GM18517 (cell line): ENCODE measurements at regions not wholly inside any gene's neighbourhood (a gene's known extent, or its start where the extent isn't known, plus 50 kb on each side); places are given as distances from the start of the nearest gene placed in this dataset.

Experiments
- ATAC-seq: cut with Tn5 transposase; IDR thresholded peaks from one replicate; pipeline ENCODE4 v1.9.1; 2021; ENCODE audit warnings: mild to moderate bottlenecking, moderate library complexity; ENCODE audit not compliant: unreplicated experiment

DNA sequence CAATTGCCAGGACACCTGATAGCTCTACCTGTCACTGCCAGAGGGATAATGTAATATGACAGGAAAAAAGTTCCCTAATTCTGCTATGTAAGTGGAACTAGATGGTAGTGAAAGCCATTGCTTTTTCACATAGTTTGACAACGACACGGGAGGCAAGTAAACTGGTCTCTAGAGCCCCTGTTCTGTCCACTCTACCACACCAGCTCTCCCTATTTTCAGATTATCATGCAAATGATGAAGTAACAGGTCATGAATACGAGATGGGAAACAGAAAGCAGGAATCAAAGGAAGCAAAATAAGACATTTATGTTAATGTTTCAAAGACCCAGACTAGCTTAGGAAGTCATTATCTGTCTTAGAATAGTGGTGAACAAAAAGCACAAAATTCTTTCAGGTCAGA is 56.2 kb downstream of the TAF11L14 start:
- no peak for ATAC-seq

DNA sequence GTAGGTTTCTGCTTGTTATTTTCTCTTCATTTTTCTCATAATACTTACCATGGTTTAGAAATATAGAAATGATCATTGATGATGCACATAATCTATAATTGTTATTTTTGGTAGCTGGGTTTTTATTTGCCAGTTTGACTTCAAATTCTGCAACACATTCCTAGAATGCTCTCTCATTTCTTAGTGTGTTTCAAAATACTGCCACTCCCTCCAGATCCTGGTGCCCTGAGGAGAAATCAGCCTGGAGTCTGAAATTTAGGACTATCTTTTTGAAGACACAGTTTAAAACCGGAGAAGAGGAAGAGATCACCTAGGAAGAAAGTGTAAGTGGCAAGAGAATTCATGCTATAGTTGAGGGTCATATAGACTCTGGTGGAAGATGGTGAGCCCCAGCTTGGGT is 57.5 kb downstream of the TAF11L14 start:
- ATAC-seq = no peak

DNA sequence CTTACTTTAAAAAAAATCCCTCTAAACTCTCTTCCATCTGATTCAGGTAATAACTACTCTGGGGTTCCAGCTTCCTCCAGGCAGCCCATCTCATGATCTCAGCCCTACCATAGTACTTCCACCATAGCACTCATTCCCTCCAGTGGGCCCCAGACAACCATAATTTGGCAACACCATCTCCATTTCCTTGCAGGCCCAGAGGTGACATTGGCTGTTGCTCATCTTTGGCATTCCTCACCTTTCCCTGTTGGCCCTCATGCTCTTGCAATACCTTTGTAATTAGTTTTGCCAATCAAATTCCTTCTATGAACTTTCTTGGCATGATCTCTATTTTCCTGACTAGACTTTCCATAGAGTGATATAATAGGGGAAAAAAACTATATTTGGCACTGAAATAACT is 60.1 kb downstream of the TAF11L14 start:
- no peak for ATAC-seq

DNA sequence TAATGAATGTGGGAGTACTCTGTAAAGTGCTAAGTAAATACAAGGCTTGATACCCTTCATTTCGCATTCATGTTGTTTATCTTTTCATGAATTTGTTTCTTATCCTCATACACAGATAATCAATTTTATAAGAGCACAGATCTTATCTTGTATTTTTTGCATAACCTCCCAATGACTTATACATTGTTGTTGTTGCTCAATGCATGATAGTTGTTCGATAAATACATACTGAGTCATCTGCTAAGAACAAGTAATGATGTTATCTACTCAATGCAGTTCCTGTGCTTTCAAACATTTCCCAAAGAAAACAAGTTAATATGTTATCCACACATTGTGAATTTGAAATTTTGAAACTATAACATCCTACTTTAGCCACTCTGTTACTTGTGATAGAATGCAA is 60.7 kb downstream of the TAF11L14 start:
- no peak for ATAC-seq

DNA sequence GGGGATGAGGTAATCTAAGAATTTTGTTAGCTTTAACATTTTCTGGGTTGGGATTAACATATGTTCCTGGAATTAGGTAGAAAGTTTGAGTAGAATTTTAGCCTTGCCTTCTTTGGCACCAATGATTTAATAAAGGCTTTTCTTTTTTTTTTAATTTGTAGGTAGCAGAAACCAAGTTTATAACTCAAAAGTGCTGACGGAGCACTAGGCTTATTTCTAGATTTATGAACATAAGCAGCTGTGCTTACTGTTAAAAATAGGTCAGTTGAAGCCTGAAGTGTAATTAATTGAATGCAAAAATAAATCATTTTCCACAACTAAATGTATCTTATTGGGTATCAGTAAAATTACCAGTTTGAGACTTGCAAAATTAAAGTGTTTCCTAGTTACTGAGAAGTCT is 62.4 kb downstream of the TAF11L14 start:
- ATAC-seq = no peak

DNA sequence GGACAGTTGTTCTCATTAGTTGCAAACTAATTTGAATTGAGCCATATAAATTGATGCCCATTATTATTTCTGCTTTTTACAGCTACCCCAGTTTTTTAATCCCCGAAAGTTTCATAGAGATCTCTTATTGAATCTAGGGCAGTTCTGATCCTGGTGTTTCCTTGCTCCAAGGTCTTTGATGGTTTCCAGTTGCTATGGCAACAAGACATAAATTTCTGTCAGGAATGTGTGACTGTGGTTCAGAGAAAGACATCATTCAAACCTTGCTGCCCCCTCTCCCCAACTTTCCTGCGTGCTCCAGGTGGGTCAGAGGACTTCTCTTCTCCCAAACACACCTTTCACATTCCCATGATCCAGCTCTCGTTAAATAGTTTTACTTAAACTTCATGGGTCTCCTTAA is 63.4 kb downstream of the TAF11L14 start:
- ATAC-seq = no peak

DNA sequence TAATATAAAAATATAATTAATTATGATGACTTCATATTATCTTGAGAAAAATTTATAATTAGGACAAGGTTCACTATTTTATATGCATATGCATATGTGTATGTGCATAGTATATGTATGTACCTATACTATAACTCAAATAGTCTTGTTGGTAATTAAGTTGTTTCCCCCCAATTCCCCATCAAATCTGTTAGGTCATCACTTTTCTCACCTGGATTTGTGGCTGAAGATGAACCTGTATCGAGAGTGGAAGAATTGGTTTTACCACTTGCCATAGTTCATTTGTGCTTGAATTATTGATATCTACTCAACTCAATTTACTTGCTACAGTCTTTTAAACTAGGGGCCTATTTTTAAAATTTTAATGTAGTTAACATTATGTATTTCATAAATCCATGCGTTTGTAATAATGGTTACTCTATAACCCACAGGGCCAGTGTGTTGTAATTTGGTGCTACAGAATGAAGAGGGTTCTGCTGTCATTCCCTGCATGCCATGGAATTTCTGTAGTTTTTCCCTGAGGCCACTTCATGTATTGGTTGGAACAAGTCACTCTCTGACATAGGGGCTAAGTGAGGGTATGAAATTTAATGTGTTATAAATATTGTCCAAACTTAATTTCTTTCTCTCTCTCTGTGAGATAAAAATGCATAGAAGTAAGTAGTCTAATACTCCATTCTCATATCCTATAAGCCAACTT is 74.9 kb downstream of the TAF11L14 start:
- no peak for ATAC-seq

DNA sequence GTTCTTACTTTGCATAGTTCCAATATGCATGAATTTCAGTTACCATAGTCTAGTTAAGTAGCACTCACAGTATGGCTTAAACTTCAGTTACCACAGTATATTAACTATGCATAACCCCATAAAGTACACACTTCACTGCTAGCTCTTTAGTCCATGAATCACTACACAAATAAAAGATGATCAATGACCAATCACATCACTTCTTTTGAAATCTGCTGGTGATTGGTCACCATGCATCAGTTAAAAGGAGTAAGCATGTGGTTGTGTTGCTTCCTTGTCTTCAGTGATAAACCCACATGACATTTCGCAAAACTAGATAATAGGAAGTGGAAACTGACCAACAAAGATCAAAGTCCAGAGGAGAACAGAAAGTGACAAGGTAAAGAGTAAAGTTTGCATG is 79.0 kb downstream of the TAF11L14 start:
- no peak for ATAC-seq

DNA sequence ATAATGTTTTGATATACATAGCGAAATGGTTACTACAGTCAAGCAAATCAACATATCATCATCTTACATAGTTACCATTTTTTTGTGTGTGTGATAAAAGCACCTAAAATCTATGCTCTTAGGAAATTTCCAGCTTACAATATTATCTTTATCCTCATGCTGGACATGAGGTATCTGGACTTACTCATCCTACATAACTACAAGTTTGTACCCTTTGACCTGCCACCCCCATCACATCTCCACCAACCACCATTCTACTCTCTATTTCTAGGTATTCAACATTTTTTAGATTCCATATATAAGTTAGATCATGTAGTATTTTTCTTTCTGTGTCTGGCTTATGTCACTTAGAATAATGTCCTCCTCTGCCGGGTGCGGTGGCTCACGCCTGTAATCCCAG is 79.9 kb downstream of the TAF11L14 start:
- no peak for ATAC-seq

DNA sequence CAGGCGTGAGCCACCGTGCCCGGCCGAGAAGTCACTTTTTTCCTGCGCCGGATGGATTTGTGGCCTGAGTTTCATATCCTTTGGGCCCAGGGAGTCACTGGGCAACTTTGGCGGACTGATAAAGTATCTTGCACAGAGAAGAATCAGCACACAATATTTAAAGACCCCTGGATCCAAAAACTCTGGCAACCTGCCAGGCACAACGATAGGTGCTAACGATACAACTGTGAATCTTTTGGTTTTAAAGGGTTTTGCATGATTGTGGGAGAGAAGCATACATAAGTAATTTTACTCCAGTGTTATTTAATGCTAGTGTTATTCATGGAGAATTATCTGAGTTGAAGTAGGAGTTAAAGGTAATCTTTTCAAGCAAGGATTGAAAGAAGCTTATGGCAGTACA is 85.3 kb downstream of the TAF11L14 start:
- ATAC-seq = no peak

DNA sequence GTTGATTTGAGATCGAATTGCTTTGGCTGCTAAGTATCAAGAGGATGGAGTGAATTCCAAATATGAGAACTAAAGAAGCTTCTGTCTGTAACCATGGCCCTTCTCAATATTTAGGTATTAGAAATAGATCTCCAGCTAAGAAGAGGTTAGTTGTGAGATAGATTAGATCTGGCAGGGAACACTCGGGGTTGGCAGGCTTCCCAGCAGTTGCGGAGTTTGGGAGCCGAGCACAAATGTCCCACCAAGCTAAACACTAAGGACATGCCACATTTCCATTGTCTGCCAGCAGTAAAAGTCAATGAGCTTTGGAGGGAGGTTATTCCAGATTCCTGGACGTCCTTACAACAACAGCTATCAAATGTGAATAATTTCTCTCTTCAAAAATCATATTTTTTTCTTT is 85.8 kb downstream of the TAF11L14 start:
- ATAC-seq = no peak

DNA sequence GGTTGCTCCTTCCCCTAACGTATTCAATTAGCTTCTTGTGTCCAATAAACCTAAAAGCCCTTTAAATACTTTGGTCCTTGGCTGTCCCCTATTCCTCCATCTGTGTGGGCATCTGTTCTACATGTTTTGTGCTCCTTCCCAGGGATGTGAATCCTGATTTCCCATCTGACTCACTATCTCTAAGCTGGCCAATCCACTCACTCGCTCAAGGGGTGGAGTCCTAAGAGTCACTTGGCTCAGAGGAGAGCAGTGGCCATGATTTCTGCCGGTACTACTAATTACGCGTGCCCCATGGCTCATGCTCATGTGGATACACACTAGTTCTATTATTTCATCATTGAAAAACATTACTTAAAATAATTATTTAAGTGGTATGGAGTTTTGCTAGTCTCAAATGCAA is 89.6 kb downstream of the TAF11L14 start:
- no peak for ATAC-seq

DNA sequence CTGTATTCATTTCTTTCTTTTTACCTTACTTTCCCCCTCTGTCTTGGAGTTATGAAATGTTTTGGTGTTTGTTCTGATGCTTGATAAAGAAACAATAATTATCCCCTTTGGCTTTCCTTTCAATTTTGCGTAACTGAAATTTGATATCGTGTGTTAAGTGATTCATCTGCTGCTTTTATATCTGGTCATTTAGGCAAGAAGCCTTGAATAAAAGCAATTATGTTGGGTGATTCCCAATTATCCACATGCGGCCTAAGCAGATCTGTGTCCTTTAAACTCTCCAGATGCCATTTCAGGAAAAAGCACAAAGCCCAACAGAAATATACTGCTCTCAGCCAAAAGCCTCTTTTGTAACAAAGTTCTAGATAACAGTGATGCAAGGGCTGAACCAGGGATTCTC is 92.8 kb downstream of the TAF11L14 start:
- ATAC-seq = no peak

DNA sequence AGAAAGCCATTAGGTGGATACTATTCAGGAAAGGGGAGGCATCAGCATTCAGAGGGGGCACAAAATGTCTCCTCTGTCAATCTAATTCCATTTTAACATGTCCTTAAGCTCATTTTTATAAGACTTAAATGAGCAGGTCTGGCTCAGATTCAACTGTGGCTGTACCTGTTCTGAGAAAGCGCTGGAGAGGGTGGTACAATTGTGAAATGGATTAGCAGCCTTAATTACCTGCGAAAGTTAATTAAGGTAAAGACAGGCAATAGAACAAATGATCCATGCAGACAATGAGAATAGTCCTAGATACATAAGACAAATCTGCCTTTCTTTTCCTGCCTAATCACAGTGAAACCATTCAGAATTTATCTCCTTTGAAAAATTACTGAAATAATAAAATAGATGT is 96.2 kb downstream of the TAF11L14 start:
- ATAC-seq = no peak

DNA sequence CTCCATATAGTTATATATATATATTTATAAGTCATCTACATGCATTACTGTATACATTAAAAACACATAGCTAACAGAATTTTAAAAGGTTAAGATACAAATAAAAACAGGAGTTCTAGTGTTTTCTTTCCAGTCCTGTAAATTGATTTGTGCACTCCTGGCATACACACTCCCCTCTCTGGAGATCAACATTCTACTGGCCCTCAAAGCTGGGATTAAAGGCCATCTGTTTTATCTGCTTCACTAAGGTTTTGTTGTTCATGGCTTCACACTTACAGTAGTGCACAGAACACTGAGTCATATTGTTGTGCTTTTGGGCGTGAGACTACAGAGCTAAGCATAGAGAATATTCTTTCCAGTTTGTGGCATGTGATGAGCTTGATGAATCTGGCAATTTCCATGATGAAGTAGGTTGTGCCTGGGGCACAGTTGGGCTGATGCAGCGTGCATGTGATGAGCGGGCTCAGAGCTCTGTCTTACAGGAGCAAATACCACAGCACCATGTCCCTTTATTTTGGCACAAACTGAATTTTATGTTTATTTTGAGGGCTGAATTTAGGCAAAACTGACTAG is 98.2 kb downstream of the TAF11L14 start:
- ATAC-seq = no peak

DNA sequence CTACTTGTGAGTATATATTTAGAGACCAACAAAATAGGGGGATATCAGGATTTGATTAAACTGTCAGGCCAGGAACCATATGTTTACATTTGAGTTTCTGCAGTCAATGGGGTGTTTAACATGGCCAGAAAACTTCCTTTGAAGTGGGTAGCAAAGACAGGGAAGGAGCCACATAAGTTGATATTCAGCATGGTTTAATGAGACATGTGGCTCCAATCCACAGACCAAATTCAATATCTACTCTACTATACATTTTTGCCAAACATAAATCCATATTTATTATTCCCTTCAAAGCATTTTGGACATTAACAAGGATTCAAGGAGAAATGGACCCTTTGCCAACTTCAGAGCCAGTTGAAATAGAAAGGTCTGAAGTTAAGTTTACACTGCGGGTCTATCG is 99.8 kb downstream of the TAF11L14 start:
- no peak for ATAC-seq

DNA sequence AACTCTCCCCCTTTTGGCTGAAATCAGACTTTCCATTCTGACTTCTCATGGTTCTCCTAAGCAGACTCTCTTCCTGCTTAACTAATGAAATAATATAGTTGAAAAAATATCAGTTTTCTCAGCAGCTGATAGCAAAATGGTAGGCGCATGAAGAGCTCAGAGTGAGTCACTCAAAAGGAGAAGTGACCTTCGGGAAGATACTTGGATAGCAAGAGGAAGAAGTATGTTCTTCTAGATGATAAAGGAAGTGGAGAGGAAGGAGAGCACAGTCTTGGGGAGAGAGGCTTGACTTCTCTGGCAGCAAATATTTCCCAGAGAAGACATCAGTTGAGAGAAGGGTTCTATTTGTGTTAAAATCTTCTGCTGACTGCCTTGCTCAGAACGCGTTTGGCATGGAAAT is 101.5 kb downstream of the TAF11L14 start:
- ATAC-seq = no peak

DNA sequence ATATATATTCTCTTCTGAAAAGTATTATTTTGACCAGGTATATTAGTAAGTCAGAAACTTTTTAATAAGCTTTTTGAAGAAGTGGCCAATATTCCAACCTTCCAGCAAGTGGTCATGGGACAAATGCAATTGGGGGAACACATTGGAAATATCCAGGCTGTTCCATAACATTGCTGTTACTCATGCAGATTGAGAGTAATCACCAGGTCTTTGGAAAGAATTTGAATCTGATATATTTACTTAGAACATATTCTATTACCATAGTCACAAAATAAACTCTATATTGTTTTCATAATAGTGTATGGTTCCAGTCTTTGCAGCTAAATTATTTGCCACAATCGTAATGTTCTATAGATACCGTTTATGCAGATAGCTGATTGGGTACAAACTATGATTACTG is 102.8 kb downstream of the TAF11L14 start:
- ATAC-seq = no peak

DNA sequence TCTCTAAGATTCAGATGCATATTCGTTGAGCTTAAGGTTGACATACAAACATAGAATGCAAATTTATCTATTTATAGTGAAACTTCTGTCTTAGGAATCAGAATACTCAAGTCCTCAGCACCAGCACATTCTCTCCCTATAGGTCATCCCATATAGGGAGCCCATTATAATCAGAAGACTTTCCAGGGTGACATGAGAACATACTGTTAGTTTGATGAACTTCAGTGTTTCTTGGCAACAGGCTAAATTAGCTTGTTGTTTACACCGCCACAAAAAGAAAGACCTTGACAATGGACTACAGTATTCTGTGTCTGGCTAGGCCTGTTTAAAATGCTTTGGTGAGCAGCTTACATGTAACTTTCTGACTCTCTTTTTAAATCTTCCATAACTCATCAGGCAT is 104.2 kb downstream of the TAF11L14 start:
- ATAC-seq = no peak

DNA sequence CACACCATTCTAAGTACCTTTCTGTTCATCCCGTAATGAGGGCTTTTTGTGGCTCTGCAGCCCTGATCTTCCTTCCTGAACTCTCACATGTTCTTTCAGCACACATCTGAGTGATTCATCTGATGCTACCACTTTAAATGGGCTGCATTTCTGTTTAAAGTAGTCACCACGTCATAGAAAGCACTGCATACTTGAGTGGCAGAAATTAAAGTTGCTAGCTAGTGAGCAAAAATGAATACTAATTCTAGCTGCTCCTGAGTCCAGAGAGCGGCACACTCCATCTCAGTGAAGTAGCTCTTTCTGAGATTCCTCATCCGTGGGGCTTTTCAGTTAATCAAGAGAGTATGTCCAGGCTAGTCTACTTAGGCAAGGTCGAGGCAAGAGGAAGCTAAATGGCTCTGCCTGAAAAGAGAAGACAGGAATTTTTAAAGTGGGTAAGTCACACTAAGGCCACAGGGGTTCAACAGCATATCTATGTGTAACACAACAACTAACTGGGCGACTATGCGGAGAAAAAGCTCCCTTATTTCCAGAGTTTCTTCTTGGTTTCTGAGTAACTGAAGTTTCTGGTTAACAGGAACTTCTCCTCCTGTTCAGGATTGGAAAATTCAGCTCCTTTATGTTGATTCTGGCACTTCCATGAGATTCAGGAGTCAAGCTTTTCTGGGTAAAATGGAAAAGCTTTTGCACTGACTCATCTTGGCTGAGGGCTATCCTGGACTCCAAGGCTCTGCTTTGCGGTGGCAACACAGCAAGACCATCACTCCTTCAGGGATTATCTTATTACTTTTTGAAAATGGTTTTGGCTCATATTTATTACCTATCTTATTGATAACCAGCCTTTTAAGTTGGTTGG is 109.5 kb downstream of the TAF11L14 start:
- no peak for ATAC-seq

DNA sequence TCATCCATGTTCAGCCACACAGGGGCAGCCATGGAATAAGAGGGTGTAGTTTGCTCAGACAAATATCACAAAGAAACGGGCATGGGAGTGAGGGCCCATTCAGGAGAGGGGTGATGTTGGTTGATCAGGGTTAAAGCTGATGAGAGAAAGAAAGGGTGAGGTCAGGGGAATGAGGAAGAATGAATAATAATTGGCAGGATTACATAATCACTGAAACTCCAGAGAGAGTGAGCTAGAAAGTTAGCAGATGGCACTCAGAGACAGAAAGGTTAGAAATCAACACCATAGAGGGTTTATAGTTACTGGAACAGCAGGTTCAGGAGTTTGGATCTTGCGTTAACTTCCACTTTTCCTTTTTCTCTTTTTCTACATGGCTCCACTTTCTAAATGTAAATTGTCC is 113.9 kb downstream of the TAF11L14 start:
- ATAC-seq = no peak

DNA sequence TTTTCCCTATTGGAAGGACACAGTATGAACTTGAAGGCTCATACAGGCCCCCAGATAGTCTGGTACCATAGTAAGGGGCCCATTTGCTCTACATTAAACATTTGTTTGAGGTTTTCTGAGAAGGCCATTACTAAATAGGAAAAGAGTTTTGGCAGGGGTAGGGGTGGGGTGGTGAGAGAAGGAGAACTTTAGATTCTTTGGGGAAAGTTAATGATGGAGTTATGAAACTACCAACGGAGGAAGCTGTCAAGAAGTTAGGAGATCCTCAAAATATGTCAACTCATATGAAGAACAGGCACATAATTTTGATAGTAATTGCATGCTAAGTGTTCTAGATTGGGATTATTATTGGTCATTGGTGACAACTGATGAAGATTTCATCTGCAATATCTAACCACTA is 114.7 kb downstream of the TAF11L14 start:
- ATAC-seq = no peak
